CD14-positive monocyte (primary cell): ENCODE measurements at regions not wholly inside any gene's neighbourhood (a gene's known extent, or its start where the extent isn't known, plus 50 kb on each side); places are given as distances from the start of the nearest gene placed in this dataset.

Experiments used
- DNase-seq, 3 donors: peaks; one replicate each; pipeline ENCODE4 v3.0.0-alpha.2; 2011 to 2022
- H2AFZ ChIP-seq: 2 replicates; pipeline ENCODE4 v1.6.0; 2012; ENCODE audit warnings: mild to moderate bottlenecking, low read depth, low read length, inconsistent platforms; ENCODE audit not compliant: insufficient read depth, poor library complexity, severe bottlenecking
- H3K27ac ChIP-seq, 2 donors: 1 replicate in 1 of 2; 2 replicates in 1 of 2; pipeline ENCODE4 v1.5.1; 2012 to 2013; ENCODE audit warnings: low read length in 2 of 2, control low read depth in 1 of 2, inconsistent platforms in 1 of 2, low read depth in 1 of 2, mild to moderate bottlenecking in 1 of 2
- H3K27me3 ChIP-seq, 2 donors: one replicate each; pipeline versions ENCODE4 v1.6.0 to v1.6.1; 2011 to 2013; ENCODE audit warnings: low read length in 2 of 2; ENCODE audit not compliant: control insufficient read depth in 2 of 2, insufficient read depth in 2 of 2
- H3K36me3 ChIP-seq, 2 donors: replicated peaks in 1 of 2; 1 replicate in 1 of 2; 2 replicates in 1 of 2; pipeline versions ENCODE4 v1.5.1 to v1.6.1; 2012 to 2013; ENCODE audit warnings: low read length in 2 of 2, control low read depth in 1 of 2, inconsistent platforms in 1 of 2, mild to moderate bottlenecking in 1 of 2; ENCODE audit not compliant: insufficient read depth in 2 of 2, control insufficient read depth in 1 of 2
- H3K4me1 ChIP-seq, 2 donors: 1 replicate in 1 of 2; 2 replicates in 1 of 2; pipeline versions ENCODE4 v1.5.1 to v1.6.1; 2012 to 2013; ENCODE audit warnings: low read length in 2 of 2, control low read depth in 1 of 2, inconsistent platforms in 1 of 2, mild to moderate bottlenecking in 1 of 2, moderate library complexity in 1 of 2; ENCODE audit not compliant: insufficient read depth in 2 of 2, control insufficient read depth in 1 of 2
- H3K4me2 ChIP-seq: replicated peaks from 2 replicates; pipeline ENCODE3; 2012; ENCODE audit warnings: low read length, moderate library complexity, mild to moderate bottlenecking; ENCODE audit not compliant: poor library complexity, severe bottlenecking; ENCODE audit errors: extremely low read depth
- H3K4me3 ChIP-seq, 3 experiments: fragments of 200-600 bp in 1 of 3; sonication (generic) in 1 of 3; replicated peaks in 1 of 3; 1 replicate in 2 of 3; 2 replicates in 1 of 3; pipeline ENCODE4 v1.5.1; 2011 to 2013; ENCODE audit warnings: low read length in 3 of 3, mild to moderate bottlenecking in 3 of 3, control low read depth in 2 of 3, low read depth in 2 of 3, inconsistent platforms in 1 of 3, moderate library complexity in 1 of 3
- H3K79me2 ChIP-seq: 2 replicates; pipeline ENCODE4 v1.6.0; 2012; ENCODE audit warnings: mild to moderate bottlenecking, control low read depth, inconsistent platforms, low read length, moderate library complexity; ENCODE audit not compliant: insufficient read depth
- H3K9ac ChIP-seq: 2 replicates; pipeline ENCODE4 v1.6.0; 2017; ENCODE audit warnings: low read length, mild to moderate bottlenecking; ENCODE audit not compliant: insufficient read depth, poor library complexity, severe bottlenecking
- H3K9me3 ChIP-seq, 2 donors: replicated peaks in 1 of 2; 1 replicate in 1 of 2; 2 replicates in 1 of 2; pipeline versions ENCODE4 v1.5.1 to v1.6.1; 2012 to 2013; ENCODE audit warnings: low read length in 2 of 2, control low read depth in 1 of 2; ENCODE audit not compliant: control insufficient read depth in 1 of 2, insufficient read depth in 1 of 2
- H4K20me1 ChIP-seq: 2 replicates; pipeline ENCODE4 v1.6.0; 2012; ENCODE audit warnings: mild to moderate bottlenecking, low read length, control low read depth, moderate library complexity; ENCODE audit not compliant: insufficient read depth
- H3K27ac Mint-ChIP-seq, 7 donors: one replicate each; pipeline ENCODE4 v1.8.0; 2020; ENCODE audit warnings: mild to moderate bottlenecking in 7 of 7, mixed read lengths in 7 of 7, moderate library complexity in 6 of 7, inconsistent platforms in 2 of 7
- H3K27me3 Mint-ChIP-seq, 3 donors: one replicate each; pipeline ENCODE4 v1.8.0; 2021 to 2022; ENCODE audit warnings: low read depth in 3 of 3, mild to moderate bottlenecking in 3 of 3, mixed read lengths in 3 of 3, moderate library complexity in 3 of 3, inconsistent platforms in 1 of 3
- H3K36me3 Mint-ChIP-seq, 2 donors: one replicate each; pipeline ENCODE4 v1.8.0; 2020; ENCODE audit warnings: mixed read lengths in 2 of 2, inconsistent platforms in 1 of 2, mild to moderate bottlenecking in 1 of 2
- H3K4me1 Mint-ChIP-seq: one replicate; pipeline ENCODE4 v1.8.0; 2020; ENCODE audit warnings: mild to moderate bottlenecking, mixed read lengths
- H3K4me3 Mint-ChIP-seq, 2 donors: one replicate each; pipeline ENCODE4 v1.8.0; 2020; ENCODE audit warnings: mild to moderate bottlenecking in 2 of 2, mixed read lengths in 2 of 2, moderate library complexity in 1 of 2
- H3K9me3 Mint-ChIP-seq, 7 donors: one replicate each; pipeline ENCODE4 v1.8.0; 2020 to 2022; ENCODE audit warnings: mixed read lengths in 7 of 7, mild to moderate bottlenecking in 6 of 7, moderate library complexity in 6 of 7, inconsistent platforms in 2 of 7
- WGBS: methylation state at CpG from one replicate; pipeline ENCODE4 v1.1.5; 2013; ENCODE audit warnings: missing lambda C conversion rate; ENCODE audit not compliant: insufficient coverage; 5-methylcytosine and 5-hydroxymethylcytosine counted together
- intact Hi-C, 2 donors: fragments of 100-400 bp; cut with micrococcal nuclease; formaldehyde crosslinking; loops; one replicate each; pipeline versions ENCODE4 v1.15.0 to v1.15.1; 2023
- TF ChIP-seq, protein P1 (sequence below): fragments of 200-600 bp; IDR thresholded peaks from one replicate; pipeline ENCODE4 v1.8.0; 2022; ENCODE audit warnings: antibody characterized with exemption, mild to moderate bottlenecking

DNA sequence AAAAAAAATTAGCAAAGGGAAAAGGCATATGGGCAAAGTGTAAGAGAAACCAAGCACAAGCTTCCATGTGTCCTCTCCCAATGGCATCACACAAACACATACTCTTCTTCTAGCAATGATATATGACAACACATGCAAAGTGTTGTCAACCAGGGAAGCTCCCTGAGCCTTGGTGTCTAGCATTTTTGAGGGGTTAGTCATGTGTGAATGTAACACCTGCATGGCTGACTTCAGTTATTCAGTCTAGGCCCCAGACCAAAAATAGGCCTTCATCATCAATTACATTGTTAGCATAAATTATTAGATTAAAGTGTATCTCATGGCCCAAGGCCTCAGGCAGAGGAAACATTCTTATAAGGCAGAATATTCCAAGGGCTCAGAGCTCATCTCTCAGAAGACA, 450.0 kb downstream of the TLE1 start:
- no peaks in the 10 kb centered on the region for H3K36me3 Mint-ChIP-seq

DNA sequence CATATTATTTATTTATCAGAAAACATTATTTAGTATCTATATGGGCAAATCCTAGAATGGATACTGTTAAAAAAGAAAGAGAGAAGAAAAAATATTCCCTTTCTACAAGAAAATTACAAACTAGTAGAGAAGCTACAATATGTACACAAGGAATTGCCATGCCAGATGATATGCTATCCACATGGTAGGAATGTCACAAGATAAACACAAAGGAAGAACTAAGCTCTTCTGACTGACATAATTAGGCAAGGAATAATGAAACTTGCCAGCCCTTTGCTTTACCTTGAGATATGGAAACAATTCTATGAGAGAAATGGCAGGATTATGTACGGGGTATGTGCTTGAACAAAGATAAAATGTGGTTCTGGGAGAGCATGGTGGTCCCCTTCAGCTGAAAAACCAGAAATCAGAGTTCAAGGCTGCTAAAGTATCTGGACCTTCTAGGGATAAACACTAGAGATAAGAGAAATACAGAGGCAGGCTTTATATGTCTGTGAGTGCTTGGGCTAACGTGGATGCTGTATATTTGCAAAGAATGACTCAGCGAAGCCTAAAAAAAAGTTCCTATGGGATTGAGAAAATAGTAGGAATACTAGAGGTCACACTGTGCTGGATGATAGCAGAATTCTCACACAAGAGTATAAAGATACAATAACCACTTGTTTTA, 451.6 kb downstream of the TLE1 start:
- H3K4me3 Mint-ChIP-seq: no peak overlapping the region
- Histone ChIP-seq H3K9ac (no peak overlapping the region), H3K4me3 (no peak overlapping the region), H3K9me3 (no peaks in the 10 kb centered on the region), H3K79me2 (no peaks in the 10 kb centered on the region), H3K27me3 (no peaks in the 10 kb centered on the region), H3K4me2 (no peak overlapping the region), H4K20me1 (no peaks in the 10 kb centered on the region), H2AFZ (no peak overlapping the region), H3K36me3 (no peaks in the 10 kb centered on the region), H3K4me1 (no peaks in the 10 kb centered on the region), H3K27ac (no peak overlapping the region)
- H3K27me3 Mint-ChIP-seq: peaks cover 0 to 2% (median 0%) of the 10 kb centered on the region in 3 donors
- no peak for DNase-seq
- H3K27ac Mint-ChIP-seq: no peak overlapping the region
- H3K36me3 Mint-ChIP-seq: no peaks in the 10 kb centered on the region
- H3K4me1 Mint-ChIP-seq: no peaks in the 10 kb centered on the region
- H3K9me3 Mint-ChIP-seq: peaks cover 0 to 5% (median 2%) of the 10 kb centered on the region in 7 donors
- intact Hi-C loops: no loop called here
- WGBS: 75% methylated on average over 2 of the region's 3 CpGs
- TF ChIP-seq, protein P1, sequence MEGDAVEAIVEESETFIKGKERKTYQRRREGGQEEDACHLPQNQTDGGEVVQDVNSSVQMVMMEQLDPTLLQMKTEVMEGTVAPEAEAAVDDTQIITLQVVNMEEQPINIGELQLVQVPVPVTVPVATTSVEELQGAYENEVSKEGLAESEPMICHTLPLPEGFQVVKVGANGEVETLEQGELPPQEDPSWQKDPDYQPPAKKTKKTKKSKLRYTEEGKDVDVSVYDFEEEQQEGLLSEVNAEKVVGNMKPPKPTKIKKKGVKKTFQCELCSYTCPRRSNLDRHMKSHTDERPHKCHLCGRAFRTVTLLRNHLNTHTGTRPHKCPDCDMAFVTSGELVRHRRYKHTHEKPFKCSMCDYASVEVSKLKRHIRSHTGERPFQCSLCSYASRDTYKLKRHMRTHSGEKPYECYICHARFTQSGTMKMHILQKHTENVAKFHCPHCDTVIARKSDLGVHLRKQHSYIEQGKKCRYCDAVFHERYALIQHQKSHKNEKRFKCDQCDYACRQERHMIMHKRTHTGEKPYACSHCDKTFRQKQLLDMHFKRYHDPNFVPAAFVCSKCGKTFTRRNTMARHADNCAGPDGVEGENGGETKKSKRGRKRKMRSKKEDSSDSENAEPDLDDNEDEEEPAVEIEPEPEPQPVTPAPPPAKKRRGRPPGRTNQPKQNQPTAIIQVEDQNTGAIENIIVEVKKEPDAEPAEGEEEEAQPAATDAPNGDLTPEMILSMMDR: no peak

More for the DNA sequence above, 450.0 kb downstream of the TLE1 start:
- intact Hi-C loops: no loop called here
- H3K27me3 Mint-ChIP-seq: peaks cover 0 to 2% (median 0%) of the 10 kb centered on the region in 3 donors
- no peaks in the 10 kb centered on the region for H4K20me1 ChIP-seq
- H3K9me3 ChIP-seq: no peaks in the 10 kb centered on the region
- no peaks in the 10 kb centered on the region for H3K36me3 ChIP-seq
- no peak for DNase-seq
- no peak overlapping the region for H3K9ac ChIP-seq
- no peaks in the 10 kb centered on the region for H3K4me1 ChIP-seq
- H2AFZ ChIP-seq: no peak overlapping the region
- no peak overlapping the region for H3K4me3 Mint-ChIP-seq
- H3K27ac Mint-ChIP-seq: no peak overlapping the region
- TF ChIP-seq, protein P1: no peak
- no peaks in the 10 kb centered on the region for H3K79me2 ChIP-seq
- no peaks in the 10 kb centered on the region for H3K27me3 ChIP-seq
- H3K27ac ChIP-seq: no peak overlapping the region
- no peak overlapping the region for H3K4me2 ChIP-seq
- peaks cover 0 to 5% (median 2%) of the 10 kb centered on the region in 7 donors for H3K9me3 Mint-ChIP-seq
- H3K4me1 Mint-ChIP-seq: no peaks in the 10 kb centered on the region
- H3K4me3 ChIP-seq: no peak overlapping the region
